GM23338 (cell line): ENCODE measurements at regions not wholly inside any gene's neighbourhood (a gene's known extent, or its start where the extent isn't known, plus 50 kb on each side); places are given as distances from the start of the nearest gene placed in this dataset.

Experiments
- ATAC-seq: fragments of 200-7000 bp; cut with Tn5 transposase; 3 replicates; pipeline ENCODE4 v1.9.1; 2020
- DNase-seq: peaks from one replicate; pipeline ENCODE4 v3.0.0-alpha.2; 2015; ENCODE audit warnings: low spot score
- H2AFZ ChIP-seq: fragments of 200-600 bp; sonication (generic); 2 replicates; pipeline ENCODE4 v1.8.0; 2016; ENCODE audit warnings: antibody characterized with exemption, mild to moderate bottlenecking, moderate library complexity
- H3F3A ChIP-seq: fragments of 200-600 bp; sonication (generic); replicated peaks from 2 replicates; pipeline ENCODE4 v1.8.0; 2017; ENCODE audit warnings: antibody characterized with exemption, mixed run types, low read depth
- H3K27ac ChIP-seq: fragments of 200-600 bp; sonication (generic); 2 replicates; pipeline ENCODE4 v1.6.1; 2016; ENCODE audit warnings: low read depth
- H3K27me3 ChIP-seq: fragments of 200-600 bp; sonication (generic); 2 replicates; pipeline ENCODE4 v1.8.0; 2016; ENCODE audit warnings: mild to moderate bottlenecking, mixed run types, moderate library complexity; ENCODE audit not compliant: insufficient read depth
- H3K36me3 ChIP-seq: fragments of 200-600 bp; sonication (generic); 2 replicates; pipeline ENCODE4 v1.8.0; 2016; ENCODE audit warnings: mild to moderate bottlenecking; ENCODE audit not compliant: insufficient read depth
- H3K4me1 ChIP-seq: fragments of 200-600 bp; sonication (generic); 2 replicates; pipeline ENCODE4 v1.8.0; 2016; ENCODE audit warnings: mild to moderate bottlenecking, moderate library complexity; ENCODE audit not compliant: insufficient read depth
- H3K4me2 ChIP-seq: fragments of 200-600 bp; sonication (generic); 2 replicates; pipeline ENCODE4 v1.7.1; 2017; ENCODE audit warnings: mixed run types
- H3K4me3 ChIP-seq: fragments of 200-600 bp; sonication (generic); 2 replicates; pipeline ENCODE4 v1.6.1; 2016; ENCODE audit warnings: mixed run types
- H3K79me2 ChIP-seq: fragments of 200-600 bp; sonication (generic); replicated peaks from 2 replicates; pipeline ENCODE4 v1.8.0; 2017; ENCODE audit warnings: mild to moderate bottlenecking; ENCODE audit not compliant: insufficient read depth
- H3K9me2 ChIP-seq: fragments of 200-600 bp; sonication (generic); 2 replicates; pipeline ENCODE4 v1.8.0; 2017; ENCODE audit not compliant: insufficient read depth
- H4K20me1 ChIP-seq: fragments of 200-600 bp; sonication (generic); replicated peaks from 2 replicates; pipeline ENCODE4 v1.8.0; 2017; ENCODE audit warnings: mild to moderate bottlenecking; ENCODE audit not compliant: insufficient read depth
- H3K27ac Mint-ChIP-seq: 2 replicates; pipeline ENCODE4 v1.8.0; 2020; ENCODE audit warnings: inconsistent platforms, mild to moderate bottlenecking, moderate library complexity, mixed read lengths
- H3K27me3 Mint-ChIP-seq: 3 replicates; pipeline ENCODE4 v1.8.0; 2022; ENCODE audit warnings: low read depth, mild to moderate bottlenecking, moderate library complexity, mixed read lengths, inconsistent platforms; ENCODE audit not compliant: insufficient read depth, poor library complexity
- H3K36me3 Mint-ChIP-seq: 3 replicates; pipeline ENCODE4 v1.8.0; 2021; ENCODE audit warnings: low read depth, mild to moderate bottlenecking, inconsistent platforms, moderate library complexity, mixed read lengths
- H3K4me1 Mint-ChIP-seq: 3 replicates; pipeline ENCODE4 v1.8.0; 2020; ENCODE audit warnings: mild to moderate bottlenecking, inconsistent platforms, mixed read lengths
- H3K4me3 Mint-ChIP-seq: 3 replicates; pipeline ENCODE4 v1.8.0; 2021; ENCODE audit warnings: moderate library complexity, mild to moderate bottlenecking, inconsistent platforms, mixed read lengths
- H3K9me3 Mint-ChIP-seq: 3 replicates; pipeline ENCODE4 v1.8.0; 2020; ENCODE audit warnings: moderate library complexity, mild to moderate bottlenecking, inconsistent platforms, mixed read lengths
- CREB1 ChIP-seq: fragments of 250-450 bp; sonication (Bioruptor Pico); IDR thresholded peaks from 2 replicates; pipeline ENCODE4 v1.5.0; 2020; ENCODE audit warnings: low read depth, mild to moderate bottlenecking, moderate library complexity
- CTCF ChIP-seq, 2 experiments: fragments of 200-600 bp in 1 of 2; sonication (generic) in 1 of 2; conservative IDR thresholded peaks; 2 replicates each; pipeline versions ENCODE4 v1.5.1 to v1.6.1; 2016 to 2017; ENCODE audit warnings: antibody characterized with exemption in 2 of 2, low read depth in 2 of 2, mild to moderate bottlenecking in 2 of 2, moderate library complexity in 1 of 2
- EZH2 ChIP-seq: fragments of 200-600 bp; sonication (generic); IDR thresholded peaks from one replicate; pipeline ENCODE4 v1.8.0; 2017; ENCODE audit warnings: antibody characterized with exemption, mild to moderate bottlenecking, low read depth; ENCODE audit not compliant: unreplicated experiment
- EZH2phosphoT487 ChIP-seq: fragments of 200-600 bp; sonication (generic); IDR thresholded peaks from one replicate; pipeline ENCODE4 v1.8.1; 2018; ENCODE audit warnings: antibody characterized with exemption; ENCODE audit not compliant: unreplicated experiment
- NANOG ChIP-seq: IDR thresholded peaks from 2 replicates; pipeline ENCODE4 v1.6.1; 2016; ENCODE audit warnings: antibody characterized with exemption, borderline replicate concordance
- POLR2AphosphoS5 ChIP-seq: IDR thresholded peaks from 2 replicates; pipeline ENCODE4 v1.6.1; 2016; ENCODE audit warnings: antibody characterized with exemption, low read depth
- STAT1 ChIP-seq: IDR thresholded peaks from one replicate; pipeline ENCODE4 v1.6.1; 2016; ENCODE audit warnings: antibody characterized with exemption; ENCODE audit not compliant: unreplicated experiment
- ZNF114 ChIP-seq: fragments of 250-450 bp; sonication (Bioruptor Pico); IDR thresholded peaks from 2 replicates; pipeline ENCODE4 v1.5.0; 2020; ENCODE audit warnings: mild to moderate bottlenecking, moderate library complexity
- ZNF331 ChIP-seq: fragments of 250-450 bp; sonication (Bioruptor Pico); IDR thresholded peaks from 2 replicates; pipeline ENCODE4 v1.5.0; 2020; ENCODE audit warnings: low read depth, mild to moderate bottlenecking, moderate library complexity
- ZNF462 ChIP-seq: fragments of 250-450 bp; sonication (Bioruptor Pico); IDR thresholded peaks from 2 replicates; pipeline ENCODE4 v1.5.0; 2020; ENCODE audit warnings: mild to moderate bottlenecking, moderate library complexity

GRCh38 chr4:32189788-32190187, 1469.6 kb downstream of the PCDH7 start (continued):
- no peak for TF ChIP-seq ZNF462 (CRISPR knock-in tag)

- peaks cover 3% of the 10 kb centered on the region for H3K27me3 Mint-ChIP-seq
- ATAC-seq, result no peak
- H3K27ac Mint-ChIP-seq, result no peak overlapping the region
- H3K36me3 Mint-ChIP-seq, result peaks cover 4% of the 10 kb centered on the region; the same call in 1 of the 3 replicates
- H3K36me3 ChIP-seq, result no peaks in the 10 kb centered on the region
- H3K27ac ChIP-seq, result no peak overlapping the region
- H3K4me1 ChIP-seq, result no peaks in the 10 kb centered on the region
- H3F3A ChIP-seq, result no peaks in the 10 kb centered on the region
- H3K9me3 Mint-ChIP-seq, result peaks cover 7% of the 10 kb centered on the region; the same call in 2 of the 3 replicates
- H3K27me3 ChIP-seq, result no peaks in the 10 kb centered on the region
- no peaks in the 10 kb centered on the region for H3K9me2 ChIP-seq
- H3K4me3 Mint-ChIP-seq, result no peak overlapping the region
- H3K79me2 ChIP-seq, result no peaks in the 10 kb centered on the region
- no peaks in the 10 kb centered on the region for H4K20me1 ChIP-seq
- no peak overlapping the region for H3K4me2 ChIP-seq
- H3K4me3 ChIP-seq, result no peak overlapping the region
- no peaks in the 10 kb centered on the region for H3K4me1 Mint-ChIP-seq
- no peak for DNase-seq
- H2AFZ ChIP-seq, result no peak overlapping the region
- TF ChIP-seq POLR2AphosphoS5 (no peak), ZNF331 (CRISPR knock-in tag) (no peak), NANOG (no peak), CTCF (conservative IDR thresholded peaks at IDR 0.05; ENCODE audit: low read depth in 2 of 2) (no peak), STAT1 (no peak), ZNF114 (no peak), CREB1 (CRISPR knock-in tag) (no peak), EZH2phosphoT487 (no peak), EZH2 (no peak)
Observed at GRCh38 chr4:32191961-32192360, 1471.8 kb downstream of the PCDH7 start.
